Tibial nerve (tissue), 3 donors: ENCODE measurements at regions not wholly inside any gene's neighbourhood (a gene's known extent, or its start where the extent isn't known, plus 50 kb on each side); places are given as distances from the start of the nearest gene placed in this dataset.

Experiments used
- CTCF ChIP-seq, 5 experiments: fragments of 200-600 bp in 3 of 5; fragments of 450-650 bp in 2 of 5; sonication (generic) in 3 of 5; IDR thresholded peaks; one replicate each; pipeline ENCODE4 v1.5.1; 2016 to 2019; ENCODE audit warnings: antibody characterized with exemption in 5 of 5, mild to moderate bottlenecking in 3 of 5, moderate library complexity in 2 of 5
- POLR2A ChIP-seq, 2 donors: fragments of 450-650 bp; IDR thresholded peaks; one replicate each; pipeline ENCODE4 v1.6.1; 2017; ENCODE audit warnings: antibody characterized with exemption in 2 of 2, mild to moderate bottlenecking in 2 of 2, moderate library complexity in 2 of 2

GRCh38 chr4:24121395-24122175 is 231.7 kb upstream of the PPARGC1A start:
- TF ChIP-seq CTCF (IDR thresholded peaks at IDR 0.05) (no peak), POLR2A (IDR thresholded peaks at IDR 0.05) (no peak)
